ENCODE measurements at regions not wholly inside any gene's neighbourhood (a gene's known extent, or its start where the extent isn't known, plus 50 kb on each side); places are given as distances from the start of the nearest gene placed in this dataset.

DNA sequence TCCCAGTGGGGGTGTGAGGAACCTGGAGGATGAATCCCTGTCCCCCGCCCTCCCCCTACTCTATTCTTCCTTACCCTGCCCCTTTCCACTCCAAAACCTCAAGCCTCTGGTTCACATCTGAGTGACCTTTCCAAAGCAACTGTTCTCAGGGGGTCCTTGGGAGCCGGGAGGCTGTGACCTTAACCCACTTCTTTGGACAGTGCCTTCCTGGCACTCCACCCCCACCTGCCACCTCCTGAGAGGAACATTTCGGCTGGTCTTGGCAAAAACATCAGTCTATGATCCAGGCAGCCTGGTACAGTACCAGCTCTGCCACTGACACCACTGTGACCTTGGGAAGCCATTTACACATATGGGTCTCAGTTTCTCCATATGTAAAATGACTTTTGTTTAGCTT lies 121.7 kb downstream of the MRPL14 start:
- no peak overlapping the region for H3K4me3 ChIP-seq (ENCODE audit: low read length in 3 of 3)
- H3K9me3 ChIP-seq (ENCODE audit: control insufficient read depth in 3 of 3, low read length in 3 of 3) = no peaks in the 10 kb centered on the region
- peak overlapping the region; percentile 92 for H3K27ac ChIP-seq (ENCODE audit: low read depth, low read length)
- H3K36me3 ChIP-seq (ENCODE audit: control insufficient read depth in 3 of 3, insufficient read depth in 3 of 3, low read length in 3 of 3) = no peaks in the 10 kb centered on the region
- H3K27me3 ChIP-seq (ENCODE audit: control insufficient read depth in 3 of 3, insufficient read depth in 3 of 3, low read length in 3 of 3) = peaks cover 0 to 7% (median 2%) of the 10 kb centered on the region in 3 donors
- peaks cover 44 to 70% (median 54%) of the 10 kb centered on the region in 3 donors for H3K4me1 ChIP-seq (ENCODE audit: control insufficient read depth in 3 of 3, insufficient read depth in 3 of 3, low read length in 3 of 3)
- H3K9ac ChIP-seq (ENCODE audit: low read depth in 1 of 3, low read length in 3 of 3) = peak overlapping the region; percentile 64 to 94 (median 65)

DNA sequence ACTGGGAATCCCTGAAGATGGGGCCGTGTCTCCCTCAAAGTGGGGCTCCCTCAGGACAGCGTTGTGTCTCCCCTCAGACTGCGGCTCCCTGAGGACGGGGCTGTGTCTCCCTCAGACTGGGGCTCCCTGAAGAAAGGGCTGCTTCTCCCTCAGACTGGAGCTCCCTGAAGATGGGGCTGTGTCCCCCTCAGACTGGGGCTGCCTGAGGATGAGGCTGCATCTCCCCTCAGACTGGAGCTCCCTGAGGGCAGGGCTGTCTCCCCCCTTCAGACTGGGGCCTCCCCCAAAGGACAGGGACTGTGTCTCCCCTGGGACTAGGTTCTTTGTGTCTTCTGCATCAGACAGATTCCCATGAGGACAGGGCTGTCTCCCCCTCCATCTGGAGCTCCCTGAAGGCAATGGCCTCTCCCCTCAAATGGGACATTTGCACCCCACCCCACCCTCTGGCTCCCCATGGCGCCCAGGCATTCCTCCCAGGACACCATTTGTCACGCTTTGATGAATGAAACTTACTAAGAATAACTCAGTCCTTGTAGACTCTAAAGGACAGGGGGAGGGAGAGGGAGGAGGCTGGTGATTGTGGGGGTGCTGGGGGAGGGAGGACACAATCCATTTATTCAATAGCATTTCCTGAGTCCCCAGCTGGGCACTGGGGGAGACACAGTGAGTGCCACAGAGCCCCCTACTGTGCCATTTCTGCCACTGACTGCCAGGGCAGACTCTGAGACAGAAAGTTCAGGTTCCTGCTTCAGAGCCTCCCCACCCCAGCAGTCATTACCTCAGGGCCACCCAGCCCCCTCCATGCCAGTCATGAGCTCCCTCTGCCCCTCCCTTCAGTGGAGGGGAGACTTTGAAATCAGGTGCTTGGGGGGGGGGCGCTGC lies 122.4 kb downstream of the MRPL14 start:
- H3K9me3 ChIP-seq (ENCODE audit: control insufficient read depth in 3 of 3, low read length in 3 of 3) = no peaks in the 10 kb centered on the region
- peaks cover 38 to 64% (median 47%) of the 10 kb centered on the region in 3 donors for H3K4me1 ChIP-seq (ENCODE audit: control insufficient read depth in 3 of 3, insufficient read depth in 3 of 3, low read length in 3 of 3)
- H3K36me3 ChIP-seq (ENCODE audit: control insufficient read depth in 3 of 3, insufficient read depth in 3 of 3, low read length in 3 of 3) = no peaks in the 10 kb centered on the region
- H3K27ac ChIP-seq (ENCODE audit: low read depth, low read length) = peak overlapping the region; percentile 92
- H3K9ac ChIP-seq (ENCODE audit: low read depth in 1 of 3, low read length in 3 of 3) = peak overlapping the region; percentile 64 to 94 (median 76)
- H3K4me3 ChIP-seq (ENCODE audit: low read length in 3 of 3) = peak overlapping the region; percentile 5 to 66 (median 23)
- peaks cover 0 to 7% (median 2%) of the 10 kb centered on the region in 3 donors for H3K27me3 ChIP-seq (ENCODE audit: control insufficient read depth in 3 of 3, insufficient read depth in 3 of 3, low read length in 3 of 3)

DNA sequence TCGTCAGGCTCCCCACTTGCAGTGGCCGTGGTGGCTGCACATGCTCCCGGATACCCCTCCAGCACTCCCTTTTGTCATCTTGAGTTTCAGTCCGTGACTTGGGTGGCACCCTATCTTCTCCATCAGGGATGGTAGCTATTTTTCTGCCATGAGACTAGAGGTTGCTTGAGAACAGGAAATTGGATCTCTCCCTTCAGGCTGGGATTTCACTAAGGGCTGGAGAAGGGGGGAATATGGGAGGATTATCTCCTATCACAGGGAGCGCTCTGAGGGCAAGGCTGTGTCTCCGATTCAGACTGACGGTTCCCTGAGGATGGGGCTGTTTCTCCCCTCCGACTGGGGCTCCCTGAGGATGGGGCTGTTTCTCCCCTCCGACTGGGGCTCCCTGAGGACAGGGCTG lies 123.1 kb downstream of the MRPL14 start:
- Histone ChIP-seq H3K27me3 (ENCODE audit: control insufficient read depth in 3 of 3, insufficient read depth in 3 of 3, low read length in 3 of 3) (peaks cover 0 to 7% (median 2%) of the 10 kb centered on the region in 3 donors), H3K27ac (ENCODE audit: low read depth, low read length) (peak overlapping the region; percentile 92), H3K4me3 (ENCODE audit: low read length in 3 of 3) (peak overlapping the region in 2 of 3 donors; percentile 5 to 66), H3K9ac (ENCODE audit: low read depth in 1 of 3, low read length in 3 of 3) (peak overlapping the region; percentile 63 to 94 (median 76)), H3K4me1 (ENCODE audit: control insufficient read depth in 3 of 3, insufficient read depth in 3 of 3, low read length in 3 of 3) (peaks cover 37 to 61% (median 45%) of the 10 kb centered on the region in 3 donors), H3K36me3 (ENCODE audit: control insufficient read depth in 3 of 3, insufficient read depth in 3 of 3, low read length in 3 of 3) (no peaks in the 10 kb centered on the region), H3K9me3 (ENCODE audit: control insufficient read depth in 3 of 3, low read length in 3 of 3) (no peaks in the 10 kb centered on the region)

DNA sequence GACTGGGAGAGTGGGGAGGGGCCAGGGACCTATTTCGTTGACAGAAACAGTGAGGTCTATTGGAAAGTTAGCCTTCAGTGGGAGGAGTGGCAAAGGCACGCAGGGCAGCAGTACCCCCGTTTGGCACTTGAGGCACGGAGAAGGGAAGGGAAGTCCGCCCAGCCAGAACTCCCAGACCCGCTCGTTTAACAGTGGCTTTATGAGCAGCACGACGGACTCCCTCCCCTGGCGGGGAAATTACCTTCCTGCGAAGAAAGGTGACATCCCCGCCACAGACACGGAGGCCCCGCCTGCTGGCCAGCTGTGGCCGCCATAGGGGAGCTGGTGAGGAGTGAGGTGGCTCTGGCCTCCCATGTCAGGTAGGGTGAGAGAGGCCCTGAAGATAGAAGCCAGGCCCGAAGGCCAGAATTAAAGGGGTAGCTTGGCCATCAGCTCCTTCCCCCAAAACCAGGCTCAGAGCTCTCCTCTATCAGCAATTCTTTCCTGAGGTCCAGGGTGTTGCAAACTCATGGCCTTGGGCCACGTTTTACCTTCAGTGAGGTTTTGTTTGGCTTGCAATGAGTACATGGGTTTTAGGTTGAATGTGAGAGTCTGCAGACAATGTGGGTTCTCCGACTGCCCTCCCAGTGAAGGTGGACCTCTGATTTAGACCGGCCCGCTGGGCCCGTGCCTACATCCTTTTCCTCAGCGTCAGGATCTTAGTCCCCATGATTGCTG lies 123.7 kb downstream of the MRPL14 start:
- peaks cover 37 to 58% (median 45%) of the 10 kb centered on the region in 3 donors for H3K4me1 ChIP-seq (ENCODE audit: control insufficient read depth in 3 of 3, insufficient read depth in 3 of 3, low read length in 3 of 3)
- H3K27ac ChIP-seq (ENCODE audit: low read depth, low read length) = peak overlapping the region; percentile 92
- no peaks in the 10 kb centered on the region for H3K36me3 ChIP-seq (ENCODE audit: control insufficient read depth in 3 of 3, insufficient read depth in 3 of 3, low read length in 3 of 3)
- peak overlapping the region in 2 of 3 donors; percentile 48 to 58 for H3K4me3 ChIP-seq (ENCODE audit: low read length in 3 of 3)
- H3K9me3 ChIP-seq (ENCODE audit: control insufficient read depth in 3 of 3, low read length in 3 of 3) = no peaks in the 10 kb centered on the region
- H3K27me3 ChIP-seq (ENCODE audit: control insufficient read depth in 3 of 3, insufficient read depth in 3 of 3, low read length in 3 of 3) = peaks cover 0 to 7% (median 2%) of the 10 kb centered on the region in 3 donors
- H3K9ac ChIP-seq (ENCODE audit: low read depth in 1 of 3, low read length in 3 of 3) = peak overlapping the region; percentile 62 to 94 (median 76)

DNA sequence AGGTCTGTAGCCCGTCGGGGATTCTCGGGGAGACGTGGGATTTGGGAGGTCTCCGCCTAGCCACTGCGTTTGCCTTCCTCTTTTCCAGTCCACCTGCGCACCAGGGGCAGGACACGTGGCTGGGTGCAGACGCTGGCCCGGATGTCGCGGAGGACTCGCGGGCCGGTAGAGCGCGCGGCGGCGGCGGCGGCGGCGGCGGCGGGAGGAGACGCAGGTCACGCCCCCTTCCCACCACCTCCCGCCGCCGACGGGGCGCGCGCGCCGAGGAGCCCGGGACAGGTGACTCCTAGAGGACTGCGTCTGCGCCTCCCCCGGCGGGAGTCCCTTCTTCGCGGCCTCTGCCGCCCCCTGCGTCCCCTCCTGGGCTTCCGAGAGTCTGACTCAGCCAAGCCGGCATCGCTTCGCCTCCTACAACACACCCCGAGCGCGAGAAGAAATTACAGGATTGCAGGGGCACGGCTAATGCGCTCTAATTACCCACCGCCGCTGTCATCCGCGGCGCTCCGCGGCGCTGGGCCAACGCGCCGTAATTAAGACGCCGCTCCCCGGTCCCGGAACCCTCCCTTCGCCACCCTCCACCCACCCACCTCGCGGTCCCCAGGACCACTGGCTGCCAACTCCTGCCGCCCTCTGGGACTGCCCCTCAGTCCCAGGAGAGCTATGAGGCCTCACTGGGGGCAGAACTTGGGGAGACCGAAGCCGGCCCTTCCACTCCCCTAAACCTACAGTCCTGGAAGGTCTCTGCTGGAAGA lies 124.5 kb downstream of the MRPL14 start:
- H3K4me3 ChIP-seq (ENCODE audit: low read length in 3 of 3) = peak overlapping the region; percentile 48 to 58 (median 48)
- H3K9ac ChIP-seq (ENCODE audit: low read depth in 1 of 3, low read length in 3 of 3) = peak overlapping the region; percentile 51 to 94 (median 62)
- H3K27ac ChIP-seq (ENCODE audit: low read depth, low read length) = peak overlapping the region; percentile 92
- peaks cover 0 to 7% (median 2%) of the 10 kb centered on the region in 3 donors for H3K27me3 ChIP-seq (ENCODE audit: control insufficient read depth in 3 of 3, insufficient read depth in 3 of 3, low read length in 3 of 3)
- no peaks in the 10 kb centered on the region for H3K9me3 ChIP-seq (ENCODE audit: control insufficient read depth in 3 of 3, low read length in 3 of 3)
- H3K4me1 ChIP-seq (ENCODE audit: control insufficient read depth in 3 of 3, insufficient read depth in 3 of 3, low read length in 3 of 3) = peaks cover 37 to 54% (median 45%) of the 10 kb centered on the region in 3 donors
- no peaks in the 10 kb centered on the region for H3K36me3 ChIP-seq (ENCODE audit: control insufficient read depth in 3 of 3, insufficient read depth in 3 of 3, low read length in 3 of 3)

DNA sequence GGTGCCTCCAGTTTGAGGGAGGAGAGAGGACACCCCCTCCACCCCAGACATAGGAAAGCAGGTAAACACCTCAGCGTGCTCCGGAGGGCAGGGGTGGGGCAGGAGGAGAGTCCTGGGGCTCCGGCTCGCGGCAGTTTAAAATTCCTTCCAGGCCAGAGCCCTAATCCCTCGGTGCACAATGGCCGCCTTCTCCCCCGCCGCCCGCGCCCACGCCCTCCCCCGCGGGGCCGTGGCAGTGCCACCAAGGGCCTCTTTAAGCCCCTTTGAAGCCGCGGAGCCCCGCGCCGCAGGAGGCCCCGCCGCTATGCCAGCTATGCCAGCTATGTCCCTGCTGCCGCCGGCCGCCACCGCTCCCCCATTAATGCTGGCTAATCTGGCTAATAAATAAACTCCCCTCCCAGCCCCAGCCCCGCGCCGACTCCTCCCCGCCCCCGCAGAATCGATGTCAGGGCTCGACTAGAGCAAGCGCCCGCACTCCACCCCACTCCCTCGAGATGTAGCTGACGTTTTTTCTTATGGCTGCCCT lies 125.1 kb downstream of the MRPL14 start:
- H3K27ac ChIP-seq (ENCODE audit: low read depth, low read length) = peak overlapping the region; percentile 92
- H3K4me3 ChIP-seq (ENCODE audit: low read length in 3 of 3) = peak overlapping the region; percentile 48 to 54 (median 48)
- no peaks in the 10 kb centered on the region for H3K36me3 ChIP-seq (ENCODE audit: control insufficient read depth in 3 of 3, insufficient read depth in 3 of 3, low read length in 3 of 3)
- peak overlapping the region; percentile 51 to 77 (median 62) for H3K9ac ChIP-seq (ENCODE audit: low read depth in 1 of 3, low read length in 3 of 3)
- H3K9me3 ChIP-seq (ENCODE audit: control insufficient read depth in 3 of 3, low read length in 3 of 3) = no peaks in the 10 kb centered on the region
- H3K4me1 ChIP-seq (ENCODE audit: control insufficient read depth in 3 of 3, insufficient read depth in 3 of 3, low read length in 3 of 3) = peaks cover 37 to 52% (median 44%) of the 10 kb centered on the region in 3 donors
- H3K27me3 ChIP-seq (ENCODE audit: control insufficient read depth in 3 of 3, insufficient read depth in 3 of 3, low read length in 3 of 3) = peaks cover 0 to 7% (median 2%) of the 10 kb centered on the region in 3 donors

DNA sequence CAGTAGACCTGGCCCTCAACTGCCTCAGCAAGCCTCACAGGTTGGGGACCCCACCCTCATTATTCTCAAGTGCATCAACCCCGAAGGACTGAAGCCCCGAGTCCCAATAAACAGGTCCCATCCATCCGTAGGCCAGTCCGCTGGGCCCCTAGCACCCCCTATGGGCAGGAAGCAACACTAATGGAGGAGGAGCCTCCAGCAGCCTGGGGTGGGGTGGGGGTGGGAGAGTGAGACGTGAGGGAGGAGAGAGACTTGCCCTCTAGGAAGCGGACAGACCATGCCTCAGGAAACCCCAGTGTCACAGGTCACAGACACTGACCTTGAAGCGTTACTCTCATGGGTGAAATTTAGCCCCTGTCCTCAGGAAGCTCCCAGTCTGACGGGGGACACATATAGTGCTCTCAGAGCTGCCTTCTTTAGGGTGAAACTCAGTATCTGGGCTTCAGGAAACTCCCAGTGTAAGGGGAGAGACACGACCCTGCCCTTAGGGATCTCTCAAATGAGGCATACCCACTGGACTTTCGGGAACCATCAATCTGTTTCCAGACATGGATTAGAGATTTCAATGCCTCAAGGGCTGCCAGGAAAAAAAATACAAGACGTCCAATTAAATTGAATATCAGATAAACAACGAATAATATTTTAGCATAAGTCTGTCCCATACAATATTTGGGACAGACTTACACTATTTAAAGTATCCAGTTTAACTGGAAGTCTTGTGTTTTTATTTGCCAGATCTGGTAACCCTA lies 125.8 kb downstream of the MRPL14 start:
- H3K4me1 ChIP-seq (ENCODE audit: control insufficient read depth in 3 of 3, insufficient read depth in 3 of 3, low read length in 3 of 3) = peaks cover 33 to 46% (median 38%) of the 10 kb centered on the region in 3 donors
- peak overlapping the region; percentile 33 to 77 (median 62) for H3K9ac ChIP-seq (ENCODE audit: low read depth in 1 of 3, low read length in 3 of 3)
- no peaks in the 10 kb centered on the region for H3K36me3 ChIP-seq (ENCODE audit: control insufficient read depth in 3 of 3, insufficient read depth in 3 of 3, low read length in 3 of 3)
- peak overlapping the region; percentile 92 for H3K27ac ChIP-seq (ENCODE audit: low read depth, low read length)
- peak overlapping the region in 2 of 3 donors; percentile 14 to 54 for H3K4me3 ChIP-seq (ENCODE audit: low read length in 3 of 3)
- H3K27me3 ChIP-seq (ENCODE audit: control insufficient read depth in 3 of 3, insufficient read depth in 3 of 3, low read length in 3 of 3) = peaks cover 0 to 7% (median 2%) of the 10 kb centered on the region in 3 donors
- H3K9me3 ChIP-seq (ENCODE audit: control insufficient read depth in 3 of 3, low read length in 3 of 3) = no peaks in the 10 kb centered on the region

DNA sequence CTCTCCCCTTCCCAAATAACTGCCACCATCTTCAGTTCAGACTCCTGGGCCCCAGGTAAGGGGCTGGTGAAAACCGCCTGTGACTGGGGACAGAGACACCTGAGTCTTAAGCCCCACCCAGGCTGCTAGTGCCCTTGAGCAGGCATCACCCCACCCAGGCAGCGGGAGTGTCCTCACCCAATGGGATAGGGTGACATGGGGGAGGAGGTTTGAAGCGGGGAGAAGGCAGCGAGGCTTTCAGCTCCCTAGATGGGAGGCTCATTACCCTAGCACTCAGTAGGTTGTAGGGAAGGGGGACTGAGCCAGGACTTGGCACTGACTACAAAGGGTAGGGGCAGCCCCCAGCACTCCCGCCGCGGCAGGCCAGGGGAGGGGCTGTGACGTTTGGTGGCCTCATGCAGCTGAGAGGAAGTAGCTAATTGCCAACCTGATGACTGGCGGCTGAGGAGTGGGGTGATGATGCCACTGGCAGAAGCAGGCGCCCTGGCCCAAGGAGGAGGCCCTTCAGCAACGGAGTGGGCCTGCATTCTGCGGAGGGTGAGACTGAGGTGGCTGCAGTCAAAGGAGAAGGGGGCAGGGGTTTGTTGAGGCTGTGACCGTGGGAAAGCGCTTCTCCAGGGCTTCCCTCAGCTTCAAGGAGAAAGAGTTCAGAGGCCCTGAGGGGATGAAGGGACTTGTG lies 126.9 kb downstream of the MRPL14 start:
- no peaks in the 10 kb centered on the region for H3K36me3 ChIP-seq (ENCODE audit: control insufficient read depth in 3 of 3, insufficient read depth in 3 of 3, low read length in 3 of 3)
- H3K9me3 ChIP-seq (ENCODE audit: control insufficient read depth in 3 of 3, low read length in 3 of 3) = no peaks in the 10 kb centered on the region
- H3K27ac ChIP-seq (ENCODE audit: low read depth, low read length) = no peak overlapping the region
- no peak overlapping the region for H3K9ac ChIP-seq (ENCODE audit: low read depth in 1 of 3, low read length in 3 of 3)
- peaks cover 22 to 34% (median 26%) of the 10 kb centered on the region in 3 donors for H3K4me1 ChIP-seq (ENCODE audit: control insufficient read depth in 3 of 3, insufficient read depth in 3 of 3, low read length in 3 of 3)
- H3K27me3 ChIP-seq (ENCODE audit: control insufficient read depth in 3 of 3, insufficient read depth in 3 of 3, low read length in 3 of 3) = peaks cover 0 to 7% (median 2%) of the 10 kb centered on the region in 3 donors
- H3K4me3 ChIP-seq (ENCODE audit: low read length in 3 of 3) = no peak overlapping the region
